H9 (cell line): ENCODE measurements at regions not wholly inside any gene's neighbourhood (a gene's known extent, or its start where the extent isn't known, plus 50 kb on each side); places are given as distances from the start of the nearest gene placed in this dataset.

Experiments used
- DNase-seq: peaks from one replicate; pipeline ENCODE4 v3.0.0-alpha.2; 2017
- H2AFZ ChIP-seq: one replicate; pipeline ENCODE4 v1.6.1; 2013; ENCODE audit warnings: mild to moderate bottlenecking, low read length, control low read depth, moderate library complexity
- H2AK5ac ChIP-seq: 2 replicates; pipeline ENCODE4 v1.6.1; 2013; ENCODE audit warnings: low read length, control low read depth, mixed read lengths; ENCODE audit not compliant: insufficient read length
- H2BK120ac ChIP-seq: one replicate; pipeline ENCODE4 v1.6.1; 2013; ENCODE audit warnings: low read depth, mild to moderate bottlenecking, low read length, control low read depth, inconsistent platforms; ENCODE audit not compliant: poor library complexity, severe bottlenecking
- H2BK12ac ChIP-seq: 2 replicates; pipeline ENCODE4 v1.6.1; 2013; ENCODE audit warnings: low read length, control low read depth, mixed read lengths, low read depth; ENCODE audit not compliant: insufficient read length
- H2BK15ac ChIP-seq: 2 replicates; pipeline ENCODE4 v1.6.1; 2013; ENCODE audit warnings: low read depth, low read length, control low read depth
- H2BK20ac ChIP-seq: one replicate; pipeline ENCODE4 v1.6.1; 2013; ENCODE audit warnings: low read depth, mild to moderate bottlenecking, low read length, control low read depth, inconsistent platforms; ENCODE audit not compliant: poor library complexity, severe bottlenecking
- H2BK5ac ChIP-seq: 2 replicates; pipeline ENCODE4 v1.6.1; 2013; ENCODE audit warnings: low read length, control low read depth, mixed read lengths; ENCODE audit not compliant: insufficient read length
- H3K14ac ChIP-seq: 2 replicates; pipeline ENCODE4 v1.6.1; 2013; ENCODE audit warnings: low read length, control low read depth; ENCODE audit not compliant: insufficient read depth
- H3K18ac ChIP-seq: 2 replicates; pipeline ENCODE4 v1.6.1; 2013; ENCODE audit warnings: low read depth, mild to moderate bottlenecking, mixed read lengths, low read length, control low read depth; ENCODE audit not compliant: insufficient read length
- H3K23ac ChIP-seq: 2 replicates; pipeline ENCODE4 v1.6.1; 2013; ENCODE audit warnings: low read length, control low read depth, mixed read lengths, low read depth; ENCODE audit not compliant: insufficient read length
- H3K23me2 ChIP-seq: 2 replicates; pipeline ENCODE4 v1.6.1; 2013; ENCODE audit warnings: low read depth, mild to moderate bottlenecking, mixed read lengths, low read length, control low read depth; ENCODE audit not compliant: insufficient read length, poor library complexity, severe bottlenecking
- H3K27ac ChIP-seq: 2 replicates; pipeline ENCODE4 v1.5.1; 2013; ENCODE audit warnings: low read length, control low read depth, mixed read lengths, low read depth; ENCODE audit not compliant: insufficient read length
- H3K27me3 ChIP-seq: 2 replicates; pipeline ENCODE4 v1.6.1; 2013; ENCODE audit warnings: low read length, control low read depth, inconsistent platforms; ENCODE audit not compliant: insufficient read depth
- H3K4ac ChIP-seq: 2 replicates; pipeline ENCODE4 v1.6.1; 2013; ENCODE audit warnings: low read depth, mild to moderate bottlenecking, control low read depth, inconsistent platforms, low read length, moderate library complexity
- H3K4me1 ChIP-seq: 2 replicates; pipeline ENCODE4 v1.6.1; 2013; ENCODE audit warnings: low read length, control low read depth, inconsistent platforms; ENCODE audit not compliant: insufficient read depth
- H3K4me2 ChIP-seq: 2 replicates; pipeline ENCODE4 v1.6.1; 2013; ENCODE audit warnings: low read length, control low read depth, mixed read lengths; ENCODE audit not compliant: insufficient read length, insufficient read depth
- H3K56ac ChIP-seq: 2 replicates; pipeline ENCODE4 v1.6.1; 2013; ENCODE audit warnings: low read depth, mild to moderate bottlenecking, mixed read lengths, low read length, control low read depth; ENCODE audit not compliant: insufficient read length
- H3K79me1 ChIP-seq: 2 replicates; pipeline ENCODE4 v1.6.1; 2013; ENCODE audit warnings: low read depth, mild to moderate bottlenecking, moderate library complexity, low read length, control low read depth, inconsistent platforms; ENCODE audit not compliant: insufficient read depth, poor library complexity, severe bottlenecking
- H3K79me2 ChIP-seq: 2 replicates; pipeline ENCODE4 v1.6.1; 2013; ENCODE audit warnings: low read length, control low read depth, inconsistent platforms; ENCODE audit not compliant: insufficient read depth
- H3K9ac ChIP-seq: 2 replicates; pipeline ENCODE4 v1.6.1; 2013; ENCODE audit warnings: low read length, control low read depth, mixed read lengths; ENCODE audit not compliant: insufficient read length; ENCODE audit errors: extremely low read depth
- H3K9me3 ChIP-seq: one replicate; pipeline ENCODE4 v1.6.1; 2013; ENCODE audit warnings: low read depth, low read length, inconsistent platforms; ENCODE audit not compliant: control insufficient read depth
- H3T11ph ChIP-seq: one replicate; pipeline ENCODE4 v1.6.1; 2013; ENCODE audit warnings: mild to moderate bottlenecking, low read length, control low read depth, inconsistent platforms
- H4K20me1 ChIP-seq: one replicate; pipeline ENCODE4 v1.6.1; 2013; ENCODE audit not compliant: control insufficient read depth, insufficient read length, insufficient read depth
- H4K5ac ChIP-seq: 2 replicates; pipeline ENCODE4 v1.6.1; 2013; ENCODE audit warnings: low read depth, mild to moderate bottlenecking, mixed read lengths, low read length, control low read depth; ENCODE audit not compliant: insufficient read length
- H4K8ac ChIP-seq: replicated peaks from 2 replicates; pipeline ENCODE4 v1.6.1; 2013; ENCODE audit warnings: low read length, control low read depth, mixed read lengths, low read depth; ENCODE audit not compliant: insufficient read length
- H4K91ac ChIP-seq: 2 replicates; pipeline ENCODE4 v1.6.1; 2013; ENCODE audit warnings: low read depth, mild to moderate bottlenecking, moderate library complexity, mixed read lengths, low read length, control low read depth; ENCODE audit not compliant: insufficient read length
- H3K27ac Mint-ChIP-seq, 3 experiments: 2 replicates in 2 of 3; 3 replicates in 1 of 3; pipeline ENCODE4 v1.8.0; 2020 to 2021; ENCODE audit warnings: mixed read lengths in 3 of 3, mild to moderate bottlenecking in 1 of 3, moderate library complexity in 1 of 3
- H3K27me3 Mint-ChIP-seq: 2 replicates; pipeline ENCODE4 v1.8.0; 2021; ENCODE audit warnings: low read depth, mild to moderate bottlenecking, moderate library complexity, mixed read lengths
- H3K36me3 Mint-ChIP-seq, 3 experiments: 2 replicates in 2 of 3; 3 replicates in 1 of 3; pipeline ENCODE4 v1.8.0; 2020 to 2021; ENCODE audit warnings: low read depth in 3 of 3, mixed read lengths in 3 of 3; ENCODE audit not compliant: insufficient read depth in 1 of 3
- H3K4me1 Mint-ChIP-seq, 2 experiments: 2 replicates each; pipeline ENCODE4 v1.8.0; 2020; ENCODE audit warnings: mixed read lengths in 2 of 2
- H3K4me3 Mint-ChIP-seq, 2 experiments: 2 replicates in 1 of 2; 3 replicates in 1 of 2; pipeline ENCODE4 v1.8.0; 2020 to 2021; ENCODE audit warnings: mild to moderate bottlenecking in 2 of 2, mixed read lengths in 2 of 2, moderate library complexity in 1 of 2
- H3K9me3 Mint-ChIP-seq, 2 experiments: 2 replicates in 1 of 2; 3 replicates in 1 of 2; pipeline ENCODE4 v1.8.0; 2020; ENCODE audit warnings: mild to moderate bottlenecking in 2 of 2, mixed read lengths in 2 of 2, moderate library complexity in 1 of 2
- WGBS: extraction: QIAGEN DNeasy Blood & Tissue Kit; methylation state at CpG from one replicate; pipeline ENCODE4 v1.1.7; 2013; ENCODE audit warnings: missing lambda C conversion rate, low lambda C conversion rate, mixed read lengths; ENCODE audit not compliant: insufficient read length; ENCODE audit errors: extremely low coverage; 5-methylcytosine and 5-hydroxymethylcytosine counted together
- TF ChIP-seq, protein P1 (sequence below): fragments of 200-600 bp; sonication (generic); conservative IDR thresholded peaks from 3 replicates; pipeline ENCODE4 v1.8.0; 2021; ENCODE audit warnings: antibody characterized with exemption, mild to moderate bottlenecking

DNA sequence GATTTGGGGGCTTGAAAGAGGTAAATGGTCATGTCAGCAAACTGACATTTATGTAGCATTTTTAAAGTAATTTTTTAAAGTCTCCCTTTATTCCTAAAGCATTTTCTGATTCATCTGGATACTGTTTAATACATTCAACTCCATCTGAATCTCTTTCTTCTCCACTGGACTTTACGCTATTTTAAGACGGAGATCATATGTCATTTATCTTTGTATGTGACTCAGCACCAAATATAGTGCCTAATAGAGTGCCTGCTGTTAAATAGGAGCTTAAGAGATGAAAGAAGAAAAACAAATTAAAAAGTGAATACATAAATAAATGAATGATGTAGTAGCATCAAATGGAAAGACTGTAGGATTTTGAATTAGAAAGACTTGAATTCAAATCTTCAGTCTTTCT, 548.8 kb upstream of the SMC2 start:
- TF ChIP-seq, protein P1, sequence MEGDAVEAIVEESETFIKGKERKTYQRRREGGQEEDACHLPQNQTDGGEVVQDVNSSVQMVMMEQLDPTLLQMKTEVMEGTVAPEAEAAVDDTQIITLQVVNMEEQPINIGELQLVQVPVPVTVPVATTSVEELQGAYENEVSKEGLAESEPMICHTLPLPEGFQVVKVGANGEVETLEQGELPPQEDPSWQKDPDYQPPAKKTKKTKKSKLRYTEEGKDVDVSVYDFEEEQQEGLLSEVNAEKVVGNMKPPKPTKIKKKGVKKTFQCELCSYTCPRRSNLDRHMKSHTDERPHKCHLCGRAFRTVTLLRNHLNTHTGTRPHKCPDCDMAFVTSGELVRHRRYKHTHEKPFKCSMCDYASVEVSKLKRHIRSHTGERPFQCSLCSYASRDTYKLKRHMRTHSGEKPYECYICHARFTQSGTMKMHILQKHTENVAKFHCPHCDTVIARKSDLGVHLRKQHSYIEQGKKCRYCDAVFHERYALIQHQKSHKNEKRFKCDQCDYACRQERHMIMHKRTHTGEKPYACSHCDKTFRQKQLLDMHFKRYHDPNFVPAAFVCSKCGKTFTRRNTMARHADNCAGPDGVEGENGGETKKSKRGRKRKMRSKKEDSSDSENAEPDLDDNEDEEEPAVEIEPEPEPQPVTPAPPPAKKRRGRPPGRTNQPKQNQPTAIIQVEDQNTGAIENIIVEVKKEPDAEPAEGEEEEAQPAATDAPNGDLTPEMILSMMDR = no peak
- H3K4me1 Mint-ChIP-seq = peaks cover 0 to 6% of the 10 kb centered on the region in 2 experiments; a peak in 2 of 4 replicates
- H4K5ac ChIP-seq = no peak overlapping the region
- no peak overlapping the region for H2BK120ac ChIP-seq
- H3K4me2 ChIP-seq = no peak overlapping the region
- no peaks in the 10 kb centered on the region for H3K27me3 ChIP-seq
- no peaks in the 10 kb centered on the region for H3K79me1 ChIP-seq
- H4K8ac ChIP-seq = no peak overlapping the region
- no peak overlapping the region for H4K91ac ChIP-seq
- H3K36me3 Mint-ChIP-seq = no peaks in the 10 kb centered on the region
- WGBS = no CpG with 5 or more reads among the region's 2 CpGs
- no peak overlapping the region for H3K56ac ChIP-seq
- H3K27me3 Mint-ChIP-seq = peaks cover 1% of the 10 kb centered on the region; the same call in 1 of the 2 replicates
- no peak overlapping the region for H2BK5ac ChIP-seq
- H3K23me2 ChIP-seq = no peaks in the 10 kb centered on the region
- H2AFZ ChIP-seq = no peak overlapping the region
- H4K20me1 ChIP-seq = no peaks in the 10 kb centered on the region
- no peak overlapping the region for H3K23ac ChIP-seq
- no peak overlapping the region for H2BK12ac ChIP-seq
- H3K4ac ChIP-seq = no peak overlapping the region
- H3K79me2 ChIP-seq = no peaks in the 10 kb centered on the region
- DNase-seq = no peak
- no peak overlapping the region for H2BK15ac ChIP-seq
- H3K18ac ChIP-seq = no peak overlapping the region
- H3K4me3 Mint-ChIP-seq = no peak overlapping the region
- no peak overlapping the region for H3K14ac ChIP-seq
- no peak overlapping the region for H2BK20ac ChIP-seq
- H3K9me3 ChIP-seq = no peaks in the 10 kb centered on the region
- H3K9ac ChIP-seq = no peak overlapping the region
- no peaks in the 10 kb centered on the region for H3K4me1 ChIP-seq
- no peak overlapping the region for H2AK5ac ChIP-seq
- H3K27ac Mint-ChIP-seq = no peak overlapping the region
- H3K9me3 Mint-ChIP-seq = no peaks in the 10 kb centered on the region
- H3T11ph ChIP-seq = no peak overlapping the region
- H3K27ac ChIP-seq = no peak overlapping the region
